HG03521 (cell line): ENCODE measurements at regions not wholly inside any gene's neighbourhood (a gene's known extent, or its start where the extent isn't known, plus 50 kb on each side); places are given as distances from the start of the nearest gene placed in this dataset.

ENCODE experiments used
- ATAC-seq: cut with Tn5 transposase; IDR thresholded peaks from one replicate; pipeline ENCODE4 v1.9.1; 2021; ENCODE audit warnings: mild to moderate bottlenecking, moderate library complexity; ENCODE audit not compliant: unreplicated experiment

- no peak for ATAC-seq
Observed at GRCh38 chr10:128221117-128221516, 94.9 kb upstream of the MKI67 start.

DNA sequence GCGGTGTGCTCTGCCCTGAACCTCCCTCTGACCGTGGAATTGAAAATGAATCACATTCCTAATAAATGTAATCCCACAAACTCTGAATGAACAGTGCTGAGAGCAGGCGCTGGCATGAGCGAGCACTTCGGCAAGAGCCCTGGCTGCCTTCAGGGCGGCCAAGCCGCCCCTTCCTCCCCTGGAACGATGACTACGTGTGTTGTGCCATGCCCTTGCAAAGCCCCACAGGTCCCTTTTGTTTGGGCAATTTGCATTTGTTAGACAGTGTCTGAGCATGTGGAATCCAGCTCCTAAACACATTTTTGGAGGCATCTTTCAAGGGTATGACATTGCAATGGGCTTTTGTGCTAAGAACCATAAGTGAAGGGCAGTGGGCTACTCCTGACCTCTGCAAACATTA lies 95.6 kb upstream of the MKI67 start:
- no peak for ATAC-seq

- ATAC-seq: no peak
Observed at GRCh38 chr10:128222332-128222849, 96.2 kb upstream of the MKI67 start.

DNA sequence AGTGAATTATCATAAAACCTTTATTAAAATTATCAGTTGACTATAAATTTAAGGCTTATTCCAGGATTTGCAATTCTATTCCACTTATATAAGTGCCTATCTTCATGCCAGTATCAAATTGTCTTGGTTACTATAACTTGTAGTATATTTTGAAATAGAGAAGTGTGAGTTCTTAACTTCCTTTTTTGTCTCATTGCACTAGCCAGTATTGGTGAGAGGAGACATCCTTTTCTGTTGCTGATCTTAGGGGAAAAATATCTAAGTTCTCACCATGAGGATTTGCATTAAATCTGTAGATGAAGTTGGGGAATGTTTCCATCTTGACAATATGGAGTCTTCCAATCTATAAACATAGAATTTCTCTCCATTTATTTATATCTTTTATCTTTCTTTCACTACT lies 104.2 kb upstream of the MKI67 start:
- ATAC-seq: no peak

- ATAC-seq: no peak
Observed at GRCh38 chr10:128233422-128233821, 107.2 kb upstream of the MKI67 start.

GRCh38 chr10:128237710-128238109 lies 111.5 kb upstream of the MKI67 start:
- no peak for ATAC-seq

- no peak for ATAC-seq
Observed at GRCh38 chr10:128241023-128241422, 114.8 kb upstream of the MKI67 start.

GRCh38 chr10:128242641-128243040 lies 116.4 kb upstream of the MKI67 start:
- no peak for ATAC-seq

- ATAC-seq: no peak
Observed at GRCh38 chr10:128245026-128245425, 118.8 kb upstream of the MKI67 start.

DNA sequence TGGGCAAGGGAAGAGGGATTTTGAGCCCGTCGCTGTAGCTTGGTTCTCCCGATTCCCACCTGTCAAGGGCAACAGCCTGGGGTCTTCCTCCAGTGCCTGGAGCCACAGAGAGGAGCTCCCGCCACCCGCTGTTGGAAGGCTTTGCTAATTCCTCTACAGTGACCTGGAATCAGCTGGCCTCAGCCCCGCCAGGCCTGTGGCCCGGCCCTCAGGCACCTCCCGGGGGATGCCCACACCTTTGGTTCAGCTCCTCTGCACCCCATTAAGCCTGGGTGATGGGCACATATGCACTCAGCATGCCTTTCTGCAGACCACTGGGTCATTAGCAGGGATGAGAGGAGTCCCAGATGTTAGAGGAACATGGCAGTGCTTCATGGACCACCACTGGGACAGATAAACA lies 121.4 kb upstream of the MKI67 start:
- ATAC-seq: no peak

DNA sequence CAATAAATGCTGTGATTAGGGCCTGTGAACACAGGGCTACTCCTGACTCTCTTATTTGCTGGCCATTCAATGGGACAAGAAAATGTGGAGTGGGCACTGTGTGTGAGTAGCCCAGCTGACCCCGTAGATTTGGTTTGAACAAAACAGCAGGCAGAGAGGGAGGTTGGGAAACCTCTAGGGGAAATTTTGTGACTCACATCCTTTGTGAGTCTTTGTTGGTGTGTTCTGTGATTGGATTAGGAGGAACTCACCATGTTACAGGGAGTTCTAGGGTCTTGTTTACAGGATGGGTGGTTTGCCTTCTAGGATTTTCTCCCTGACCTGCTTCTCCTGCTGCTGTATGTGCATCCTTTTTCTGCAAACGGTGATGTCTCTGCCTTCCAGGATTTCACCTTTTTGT lies 128.3 kb upstream of the MKI67 start:
- ATAC-seq: no peak

- no peak for ATAC-seq
Observed at GRCh38 chr10:128257428-128257827, 131.2 kb upstream of the MKI67 start.

DNA sequence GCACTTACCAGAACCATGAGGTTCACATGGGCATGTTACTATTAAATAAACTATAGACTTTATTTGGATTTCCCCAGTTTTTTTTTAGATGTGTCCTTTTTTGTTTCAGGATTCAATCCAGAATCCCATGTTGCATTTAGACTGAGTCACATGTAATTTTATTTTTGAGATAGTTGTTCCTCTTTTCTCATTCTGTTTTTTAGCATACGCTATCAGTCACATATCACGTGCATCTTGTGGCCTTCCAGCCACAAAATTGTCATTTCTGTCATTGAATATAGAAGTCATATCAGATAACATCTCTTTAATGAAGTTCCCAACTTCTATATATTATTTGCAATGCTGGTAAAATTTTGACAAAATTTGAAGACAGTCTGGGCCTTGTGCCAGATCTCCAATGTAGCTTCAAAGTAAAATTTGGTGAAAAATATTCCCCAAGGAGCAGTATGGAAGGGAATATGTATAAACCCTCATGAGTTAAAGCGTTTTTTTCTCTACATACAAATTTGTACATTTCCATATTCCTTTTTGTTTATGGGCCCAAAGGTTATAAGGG lies 132.3 kb upstream of the MKI67 start:
- ATAC-seq: no peak

GRCh38 chr10:128263891-128264688 lies 137.9 kb upstream of the MKI67 start:
- peak; percentile 71 for ATAC-seq

DNA sequence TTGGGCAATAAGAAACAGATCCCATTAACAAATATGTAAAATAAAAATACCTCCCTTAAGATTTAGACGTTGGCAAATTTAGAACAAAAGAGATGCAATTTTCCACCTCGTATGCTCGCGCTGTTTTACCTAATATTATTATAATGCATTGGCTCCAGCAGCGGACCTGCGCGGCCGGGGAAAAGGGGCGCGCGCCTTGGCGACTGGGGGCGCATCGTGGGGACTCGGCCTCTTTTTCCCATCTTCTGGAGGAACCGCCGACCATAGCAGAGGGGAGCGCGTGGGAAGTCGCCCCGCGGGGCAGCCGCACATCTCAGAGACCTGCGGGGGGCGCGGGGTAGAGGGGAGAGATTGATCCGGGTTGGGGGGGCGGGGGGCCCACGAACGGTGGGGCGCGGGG lies 139.4 kb upstream of the MKI67 start:
- ATAC-seq: no peak

GRCh38 chr10:128267581-128267980 lies 141.4 kb upstream of the MKI67 start:
- ATAC-seq: no peak

DNA sequence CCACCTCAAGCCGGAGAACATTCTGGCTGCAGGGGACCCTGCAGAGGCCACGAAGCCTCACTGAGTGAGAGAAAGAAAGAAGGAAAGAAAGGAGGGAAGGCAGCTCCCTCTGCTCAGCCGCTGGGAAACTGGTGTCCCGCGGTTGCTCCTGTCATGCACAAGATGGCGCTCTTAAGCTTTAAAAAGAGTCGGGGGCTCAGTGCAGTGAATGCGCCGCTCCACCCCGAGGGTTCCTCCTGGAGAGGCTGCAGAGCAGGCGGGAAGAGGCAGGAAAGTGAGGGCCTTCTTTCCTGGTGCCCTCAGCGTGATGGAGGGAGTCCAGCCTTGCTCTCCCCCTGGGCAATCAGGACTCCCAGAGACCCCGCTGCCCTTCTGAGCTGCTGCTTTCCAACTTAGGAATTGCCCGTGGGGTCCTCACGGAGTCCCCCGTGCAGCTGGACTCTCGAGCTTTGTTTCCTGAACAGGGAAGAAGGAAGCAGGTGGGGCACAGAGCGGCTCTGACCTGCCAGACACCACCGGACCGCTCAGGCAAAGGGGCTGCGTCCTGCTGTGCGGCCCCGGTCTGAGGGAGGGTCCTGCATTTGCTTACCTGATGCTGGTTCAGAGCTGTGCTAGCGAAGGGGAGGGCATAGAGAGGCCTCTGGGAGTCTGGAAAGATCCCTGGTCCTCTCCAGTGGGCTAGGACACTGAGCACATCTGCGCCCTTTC lies 141.9 kb upstream of the MKI67 start:
- ATAC-seq: no peak

GRCh38 chr10:128274938-128275337 lies 148.7 kb upstream of the MKI67 start:
- no peak for ATAC-seq

DNA sequence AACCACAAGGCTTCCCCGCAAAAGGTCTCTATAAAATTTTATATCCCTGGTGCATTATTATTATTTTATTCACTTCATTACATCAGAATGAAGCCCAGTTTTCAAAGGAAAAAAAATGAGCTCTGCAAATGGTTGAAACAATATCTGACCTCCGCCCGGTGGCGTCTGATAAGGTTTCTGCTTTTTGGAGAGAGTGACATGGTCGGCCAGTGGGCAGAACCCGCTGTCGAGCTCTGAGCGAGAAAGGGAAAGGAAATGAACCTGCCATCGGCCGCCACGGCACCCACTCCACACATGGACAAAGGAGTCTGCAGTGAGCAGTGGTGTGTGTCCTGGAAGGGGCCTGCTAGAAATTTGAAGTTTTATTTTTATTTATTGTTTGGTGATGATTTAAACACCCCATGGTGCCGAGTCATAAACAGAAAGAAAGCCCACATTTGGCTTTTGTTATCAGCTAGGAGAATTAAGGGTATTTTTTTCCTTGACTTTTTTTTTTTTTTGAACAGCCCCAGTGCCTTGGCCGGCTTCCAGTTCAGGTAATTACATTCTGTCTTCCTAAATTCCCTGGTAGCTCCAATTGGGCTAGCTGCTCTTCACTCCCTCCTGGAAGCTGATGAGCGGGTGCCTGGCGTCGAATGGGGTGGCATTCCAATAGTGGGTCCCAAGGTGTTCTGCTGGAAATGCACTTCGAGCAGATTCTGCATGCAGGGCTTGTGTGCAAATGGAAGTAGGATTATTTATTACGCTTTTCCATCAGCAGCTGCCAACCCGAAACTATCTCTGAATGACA lies 149.4 kb upstream of the MKI67 start:
- no peak for ATAC-seq

GRCh38 chr10:128277267-128277840 lies 151.1 kb upstream of the MKI67 start:
- no peak for ATAC-seq

- no peak for ATAC-seq
Observed at GRCh38 chr10:128278362-128278761, 152.1 kb upstream of the MKI67 start.
